ENCODE measurements at regions not wholly inside any gene's neighbourhood (a gene's known extent, or its start where the extent isn't known, plus 50 kb on each side); places are given as distances from the start of the nearest gene placed in this dataset.
A peak's percentile ranks its signal among the peaks of the same experiment; 100 is the strongest.

DNA sequence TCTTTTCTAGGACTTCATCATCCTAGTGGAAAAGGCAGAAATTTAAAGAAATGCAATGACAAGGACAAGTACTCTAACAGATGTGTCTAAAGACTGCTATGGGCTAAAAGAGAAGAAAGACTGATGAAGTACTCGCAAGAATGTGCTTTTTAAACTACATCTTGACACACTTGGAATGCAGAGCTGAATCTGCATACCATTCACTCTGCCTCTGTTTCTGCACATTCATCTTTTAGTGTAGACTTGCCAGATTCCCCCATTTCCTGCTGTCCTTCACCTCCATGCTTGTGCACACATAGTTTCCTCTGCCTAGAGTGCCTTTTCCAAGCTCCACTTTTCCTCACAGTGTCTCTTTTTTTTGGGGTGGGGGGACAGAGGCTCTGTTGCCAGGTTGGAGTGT, 239.0 kb upstream of the CCDC179 start:
- TF ChIP-seq, protein P1, sequence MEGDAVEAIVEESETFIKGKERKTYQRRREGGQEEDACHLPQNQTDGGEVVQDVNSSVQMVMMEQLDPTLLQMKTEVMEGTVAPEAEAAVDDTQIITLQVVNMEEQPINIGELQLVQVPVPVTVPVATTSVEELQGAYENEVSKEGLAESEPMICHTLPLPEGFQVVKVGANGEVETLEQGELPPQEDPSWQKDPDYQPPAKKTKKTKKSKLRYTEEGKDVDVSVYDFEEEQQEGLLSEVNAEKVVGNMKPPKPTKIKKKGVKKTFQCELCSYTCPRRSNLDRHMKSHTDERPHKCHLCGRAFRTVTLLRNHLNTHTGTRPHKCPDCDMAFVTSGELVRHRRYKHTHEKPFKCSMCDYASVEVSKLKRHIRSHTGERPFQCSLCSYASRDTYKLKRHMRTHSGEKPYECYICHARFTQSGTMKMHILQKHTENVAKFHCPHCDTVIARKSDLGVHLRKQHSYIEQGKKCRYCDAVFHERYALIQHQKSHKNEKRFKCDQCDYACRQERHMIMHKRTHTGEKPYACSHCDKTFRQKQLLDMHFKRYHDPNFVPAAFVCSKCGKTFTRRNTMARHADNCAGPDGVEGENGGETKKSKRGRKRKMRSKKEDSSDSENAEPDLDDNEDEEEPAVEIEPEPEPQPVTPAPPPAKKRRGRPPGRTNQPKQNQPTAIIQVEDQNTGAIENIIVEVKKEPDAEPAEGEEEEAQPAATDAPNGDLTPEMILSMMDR (IDR thresholded peaks at IDR 0.05; ENCODE audit: low read depth, low read length, missing control alignments): no peak
- no peak overlapping the region for H3K4me3 ChIP-seq (replicated peaks; ENCODE audit: low read depth, low read length)
- no peak for DNase-seq (ENCODE audit: extremely low read depth, low read depth)

DNA sequence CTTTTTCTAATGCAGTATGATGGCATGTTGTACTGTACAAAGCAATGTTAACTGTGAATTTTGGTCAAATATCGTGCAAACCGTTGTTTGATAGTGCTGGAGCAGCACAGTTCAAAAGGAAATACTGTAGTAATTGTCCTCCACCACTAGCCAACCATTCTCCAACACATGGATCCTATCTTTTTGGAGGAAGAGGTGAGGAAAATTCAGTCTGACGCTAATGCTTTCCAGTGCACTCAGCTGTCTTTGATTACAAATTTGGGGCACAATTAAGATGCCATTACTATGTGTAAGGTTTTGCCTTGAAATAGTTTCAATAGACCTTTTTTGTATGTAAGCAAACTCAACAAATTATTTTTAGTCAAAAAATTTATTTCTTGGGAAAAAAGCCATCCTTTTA, 240.5 kb upstream of the CCDC179 start:
- DNase-seq (ENCODE audit: extremely low read depth, low read depth): no peak
- TF ChIP-seq, protein P1 (IDR thresholded peaks at IDR 0.05; ENCODE audit: low read depth, low read length, missing control alignments): no peak
- no peak overlapping the region for H3K4me3 ChIP-seq (replicated peaks; ENCODE audit: low read depth, low read length)

DNA sequence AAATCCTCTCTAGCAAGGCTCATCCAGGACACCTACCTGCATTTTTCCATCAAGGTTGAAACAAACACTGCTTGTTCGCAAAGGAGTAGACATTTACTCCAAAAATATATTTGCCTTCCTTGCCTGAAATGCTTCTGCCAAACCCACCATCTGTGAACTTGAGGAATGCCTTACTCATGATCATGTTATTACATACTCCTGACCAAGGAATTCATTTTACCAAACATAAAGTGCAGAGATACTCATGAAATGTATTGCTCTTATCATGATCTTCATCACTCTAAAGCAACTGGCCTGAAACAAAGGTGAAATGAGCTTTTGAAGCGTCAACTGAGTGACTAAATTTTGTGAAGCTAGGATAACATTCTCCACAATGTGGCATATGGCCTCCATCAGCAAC, 243.1 kb upstream of the CCDC179 start:
- TF ChIP-seq, protein P1 (IDR thresholded peaks at IDR 0.05; ENCODE audit: low read depth, low read length, missing control alignments): no peak
- DNase-seq (ENCODE audit: extremely low read depth, low read depth): no peak
- H3K4me3 ChIP-seq (replicated peaks; ENCODE audit: low read depth, low read length): no peak overlapping the region

DNA sequence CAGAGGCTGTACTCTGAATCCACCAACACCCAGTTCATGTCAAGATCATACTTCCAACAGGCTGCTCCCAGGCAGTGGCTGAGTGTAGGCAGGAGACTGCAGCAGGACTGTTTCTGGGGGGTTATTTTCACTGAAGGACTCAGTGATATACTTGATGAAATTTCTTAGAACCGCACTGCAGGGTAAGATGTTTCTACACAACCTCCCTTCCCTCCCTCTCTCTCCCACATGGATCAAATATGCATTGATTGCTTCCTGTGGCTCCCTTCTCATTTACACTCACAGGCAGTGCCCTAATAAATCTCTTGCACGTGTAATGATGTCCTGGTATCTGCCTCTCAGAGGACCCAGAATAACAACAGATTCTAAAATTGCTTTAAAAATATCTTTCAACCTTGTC, 251.3 kb upstream of the CCDC179 start:
- TF ChIP-seq, protein P1 (IDR thresholded peaks at IDR 0.05; ENCODE audit: low read depth, low read length, missing control alignments): no peak
- DNase-seq (ENCODE audit: extremely low read depth, low read depth): no peak
- H3K4me3 ChIP-seq (replicated peaks; ENCODE audit: low read depth, low read length): no peak overlapping the region

DNA sequence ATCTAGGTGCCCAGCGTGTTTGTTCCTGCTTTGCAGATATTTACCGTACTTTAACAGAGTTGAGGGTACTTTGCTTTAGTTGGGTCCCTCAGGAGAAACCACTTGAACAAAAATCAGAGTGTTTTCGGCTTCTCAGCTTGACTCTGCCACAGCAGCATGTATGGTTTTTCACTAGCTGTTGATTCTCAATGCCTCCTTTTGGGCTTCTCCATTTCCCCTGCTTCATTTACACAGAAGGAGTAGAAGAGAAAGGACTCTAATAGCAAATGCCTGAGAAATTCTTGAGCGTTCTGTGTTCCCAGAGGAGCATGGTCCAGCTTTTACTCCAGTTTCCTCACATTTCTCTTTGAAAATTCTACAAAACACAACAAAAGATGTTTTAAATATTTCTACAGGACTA, 252.1 kb upstream of the CCDC179 start:
- no peak overlapping the region for H3K4me3 ChIP-seq (replicated peaks; ENCODE audit: low read depth, low read length)
- DNase-seq (ENCODE audit: extremely low read depth, low read depth): no peak
- TF ChIP-seq, protein P1 (IDR thresholded peaks at IDR 0.05; ENCODE audit: low read depth, low read length, missing control alignments): no peak

GRCh38 chr11:23112987-23113886, 253.0 kb upstream of the CCDC179 start:
- H3K4me3 ChIP-seq (replicated peaks; ENCODE audit: low read depth, low read length): no peak overlapping the region
- TF ChIP-seq, protein P1 (IDR thresholded peaks at IDR 0.05; ENCODE audit: low read depth, low read length, missing control alignments): peak; percentile 48
- peak; percentile 12 for DNase-seq (ENCODE audit: extremely low read depth, low read depth)

Measured in HFF-Myc (cell line).